GM10266 (cell line): ENCODE measurements at regions not wholly inside any gene's neighbourhood (a gene's known extent, or its start where the extent isn't known, plus 50 kb on each side); places are given as distances from the start of the nearest gene placed in this dataset.

ENCODE experiments used
- DNase-seq: peaks from one replicate; pipeline ENCODE4 v3.0.0; 2012; ENCODE audit errors: extremely low spot score
- TF ChIP-seq, protein P1 (sequence below): IDR thresholded peaks from 2 replicates; pipeline ENCODE4 v1.5.1; 2012; ENCODE audit warnings: mild to moderate bottlenecking, low read depth; ENCODE audit not compliant: control insufficient read depth, insufficient read depth; ENCODE audit errors: missing control alignments

GRCh38 chr2:3138621-3139020, 239.0 kb downstream of the EIPR1 start:
- TF ChIP-seq, protein P1, sequence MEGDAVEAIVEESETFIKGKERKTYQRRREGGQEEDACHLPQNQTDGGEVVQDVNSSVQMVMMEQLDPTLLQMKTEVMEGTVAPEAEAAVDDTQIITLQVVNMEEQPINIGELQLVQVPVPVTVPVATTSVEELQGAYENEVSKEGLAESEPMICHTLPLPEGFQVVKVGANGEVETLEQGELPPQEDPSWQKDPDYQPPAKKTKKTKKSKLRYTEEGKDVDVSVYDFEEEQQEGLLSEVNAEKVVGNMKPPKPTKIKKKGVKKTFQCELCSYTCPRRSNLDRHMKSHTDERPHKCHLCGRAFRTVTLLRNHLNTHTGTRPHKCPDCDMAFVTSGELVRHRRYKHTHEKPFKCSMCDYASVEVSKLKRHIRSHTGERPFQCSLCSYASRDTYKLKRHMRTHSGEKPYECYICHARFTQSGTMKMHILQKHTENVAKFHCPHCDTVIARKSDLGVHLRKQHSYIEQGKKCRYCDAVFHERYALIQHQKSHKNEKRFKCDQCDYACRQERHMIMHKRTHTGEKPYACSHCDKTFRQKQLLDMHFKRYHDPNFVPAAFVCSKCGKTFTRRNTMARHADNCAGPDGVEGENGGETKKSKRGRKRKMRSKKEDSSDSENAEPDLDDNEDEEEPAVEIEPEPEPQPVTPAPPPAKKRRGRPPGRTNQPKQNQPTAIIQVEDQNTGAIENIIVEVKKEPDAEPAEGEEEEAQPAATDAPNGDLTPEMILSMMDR, result no peak
- no peak for DNase-seq

DNA sequence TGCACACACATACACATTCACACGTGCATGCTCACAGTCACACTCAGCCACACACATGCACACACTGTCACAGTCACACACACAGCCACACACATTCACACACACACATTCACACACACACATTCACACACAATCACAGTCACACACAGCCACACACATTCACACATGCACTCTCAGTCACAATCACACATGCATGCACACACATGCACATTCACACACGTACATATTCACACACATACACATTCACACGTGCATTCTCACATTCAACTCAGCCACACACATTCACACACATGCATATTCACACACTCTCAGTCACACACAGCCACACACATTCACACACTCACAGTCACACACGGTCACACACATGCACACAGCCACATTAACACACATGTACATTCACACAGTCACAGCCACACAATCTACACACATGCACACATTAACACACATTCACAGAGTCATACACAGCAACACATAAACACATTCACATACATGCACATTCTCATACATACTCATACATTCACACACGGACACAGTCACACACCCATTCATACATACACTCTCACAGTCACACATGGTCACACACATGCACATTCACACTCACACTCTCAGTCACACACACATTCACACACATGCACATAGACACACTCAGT, 239.8 kb downstream of the EIPR1 start:
- DNase-seq, result no peak
- TF ChIP-seq, protein P1, result no peak

DNA sequence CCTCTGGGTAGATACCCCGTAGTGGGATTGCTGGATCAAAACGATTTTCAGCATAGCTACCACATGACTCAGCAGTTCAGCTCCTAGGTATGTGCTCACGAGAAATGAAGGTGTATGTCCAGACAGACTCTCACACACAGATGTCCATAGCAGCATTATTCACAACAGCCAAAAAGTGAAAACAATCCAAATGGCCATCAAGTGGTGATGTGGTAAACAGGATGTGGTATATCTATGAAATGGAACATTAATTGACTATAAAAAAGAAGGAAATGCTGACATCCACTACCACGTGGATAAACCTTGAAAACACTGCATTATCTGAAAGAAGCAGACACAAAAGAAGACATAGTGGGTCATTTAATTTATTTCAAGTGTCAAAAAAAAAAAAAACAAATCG, 241.9 kb downstream of the EIPR1 start:
- TF ChIP-seq, protein P1, result no peak
- no peak for DNase-seq

- TF ChIP-seq, protein P1, result no peak
- no peak for DNase-seq
Measured at GRCh38 chr2:3134026-3134571, 243.5 kb downstream of the EIPR1 start.

- TF ChIP-seq, protein P1, result no peak
- no peak for DNase-seq
Measured at GRCh38 chr2:3132966-3133365, 244.7 kb downstream of the EIPR1 start.

GRCh38 chr2:3132466-3132865, 245.2 kb downstream of the EIPR1 start:
- no peak for DNase-seq
- TF ChIP-seq, protein P1, result no peak

- DNase-seq, result no peak
- TF ChIP-seq, protein P1, result no peak
Measured at GRCh38 chr2:3131636-3132326, 245.8 kb downstream of the EIPR1 start.
